Fibroblast of skin of left biceps (primary cell): ENCODE measurements at regions not wholly inside any gene's neighbourhood (a gene's known extent, or its start where the extent isn't known, plus 50 kb on each side); places are given as distances from the start of the nearest gene placed in this dataset.

ENCODE experiments used
- DNase-seq, 2 experiments: peaks; one replicate each; pipeline ENCODE4 v3.0.0-alpha.2; 2013; ENCODE audit warnings: low read depth in 2 of 2

- DNase-seq: no peak
Observed at GRCh38 chr5:40284863-40285262, 394.9 kb upstream of the PTGER4 start.

GRCh38 chr5:40278881-40279280, 400.8 kb upstream of the PTGER4 start:
- no peak for DNase-seq

- DNase-seq: no peak
Observed at GRCh38 chr5:40277161-40277906, 402.4 kb upstream of the PTGER4 start.

- DNase-seq: no peak
Observed at GRCh38 chr5:40276426-40277102, 403.2 kb upstream of the PTGER4 start.

- DNase-seq: no peak
Observed at GRCh38 chr5:40274568-40274967, 405.1 kb upstream of the PTGER4 start.

GRCh38 chr5:40273936-40274335, 405.8 kb upstream of the PTGER4 start:
- DNase-seq: no peak

GRCh38 chr5:40271476-40271875, 408.2 kb upstream of the PTGER4 start:
- no peak for DNase-seq

- DNase-seq: no peak
Observed at GRCh38 chr5:40270274-40270845, 409.4 kb upstream of the PTGER4 start.

GRCh38 chr5:40268088-40268487, 411.6 kb upstream of the PTGER4 start:
- no peak for DNase-seq

- DNase-seq: no peak
Observed at GRCh38 chr5:40266952-40267351, 412.8 kb upstream of the PTGER4 start.

GRCh38 chr5:40261984-40262383, 417.7 kb upstream of the PTGER4 start:
- DNase-seq: no peak

GRCh38 chr5:40260361-40260760, 419.4 kb upstream of the PTGER4 start:
- DNase-seq: no peak

- no peak for DNase-seq
Observed at GRCh38 chr5:40258222-40258621, 421.5 kb upstream of the PTGER4 start.

- no peak for DNase-seq
Observed at GRCh38 chr5:40240671-40241070, 439.0 kb upstream of the PTGER4 start.

- DNase-seq: no peak
Observed at GRCh38 chr5:40240111-40240510, 439.6 kb upstream of the PTGER4 start.

GRCh38 chr5:40238066-40238745, 441.5 kb upstream of the PTGER4 start:
- no peak for DNase-seq

GRCh38 chr5:40235471-40236400, 444.0 kb upstream of the PTGER4 start:
- no peak for DNase-seq

- no peak for DNase-seq
Observed at GRCh38 chr5:40233268-40233667, 446.4 kb upstream of the PTGER4 start.

GRCh38 chr5:40227931-40228330, 451.8 kb upstream of the PTGER4 start:
- no peak for DNase-seq

- DNase-seq: no peak
Observed at GRCh38 chr5:40227366-40227765, 452.3 kb upstream of the PTGER4 start.

- DNase-seq: no peak
Observed at GRCh38 chr5:40226906-40227305, 452.8 kb upstream of the PTGER4 start.
